ENCODE measurements at regions not wholly inside any gene's neighbourhood (a gene's known extent, or its start where the extent isn't known, plus 50 kb on each side); places are given as distances from the start of the nearest gene placed in this dataset.

DNA sequence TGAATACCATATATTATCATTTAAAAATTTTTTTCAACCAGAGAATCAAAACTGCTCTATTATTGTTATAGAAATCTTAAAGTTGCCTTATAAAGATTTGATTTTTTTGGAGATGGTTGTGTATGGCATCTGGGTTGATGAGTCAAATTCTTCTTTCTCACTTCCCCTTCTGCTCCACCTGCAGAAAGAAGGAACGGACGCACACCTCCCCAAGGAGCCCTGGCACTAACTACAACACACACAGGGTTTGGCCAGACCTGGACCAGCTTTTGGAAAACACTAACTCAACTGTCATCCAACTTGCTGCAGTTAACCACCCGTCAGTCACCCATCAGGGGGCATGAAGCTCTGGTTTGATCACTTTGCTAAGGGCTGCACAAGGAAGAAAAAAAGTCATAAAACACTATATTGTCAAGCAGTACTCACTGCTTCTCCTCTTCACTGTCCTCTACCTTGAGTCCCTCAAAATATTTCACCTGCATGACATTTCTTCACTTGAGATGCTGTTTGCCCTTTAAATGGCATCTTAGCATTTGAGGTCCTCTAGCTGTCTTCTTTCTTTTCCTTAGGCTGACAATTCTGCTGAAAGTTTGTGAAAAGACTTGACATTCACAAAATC lies 266.7 kb upstream of the PHF14 start:
- TF ChIP-seq, protein P1, sequence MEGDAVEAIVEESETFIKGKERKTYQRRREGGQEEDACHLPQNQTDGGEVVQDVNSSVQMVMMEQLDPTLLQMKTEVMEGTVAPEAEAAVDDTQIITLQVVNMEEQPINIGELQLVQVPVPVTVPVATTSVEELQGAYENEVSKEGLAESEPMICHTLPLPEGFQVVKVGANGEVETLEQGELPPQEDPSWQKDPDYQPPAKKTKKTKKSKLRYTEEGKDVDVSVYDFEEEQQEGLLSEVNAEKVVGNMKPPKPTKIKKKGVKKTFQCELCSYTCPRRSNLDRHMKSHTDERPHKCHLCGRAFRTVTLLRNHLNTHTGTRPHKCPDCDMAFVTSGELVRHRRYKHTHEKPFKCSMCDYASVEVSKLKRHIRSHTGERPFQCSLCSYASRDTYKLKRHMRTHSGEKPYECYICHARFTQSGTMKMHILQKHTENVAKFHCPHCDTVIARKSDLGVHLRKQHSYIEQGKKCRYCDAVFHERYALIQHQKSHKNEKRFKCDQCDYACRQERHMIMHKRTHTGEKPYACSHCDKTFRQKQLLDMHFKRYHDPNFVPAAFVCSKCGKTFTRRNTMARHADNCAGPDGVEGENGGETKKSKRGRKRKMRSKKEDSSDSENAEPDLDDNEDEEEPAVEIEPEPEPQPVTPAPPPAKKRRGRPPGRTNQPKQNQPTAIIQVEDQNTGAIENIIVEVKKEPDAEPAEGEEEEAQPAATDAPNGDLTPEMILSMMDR (IDR thresholded peaks at IDR 0.05) = no peak
- TF ChIP-seq POLR2A (IDR thresholded peaks at IDR 0.05) = no peak
